SK-N-SH treated with all-trans-retinoic acid at 6 μM for 48 hours (cell line): ENCODE measurements at regions not wholly inside any gene's neighbourhood (a gene's known extent, or its start where the extent isn't known, plus 50 kb on each side); places are given as distances from the start of the nearest gene placed in this dataset.

ENCODE experiments used
- ARNTL ChIP-seq: fragments of 450-650 bp; formaldehyde crosslinking; IDR thresholded peaks from 2 replicates; pipeline ENCODE4 v1.5.0; 2020; ENCODE audit warnings: low read depth, mild to moderate bottlenecking, moderate library complexity, borderline replicate concordance
- PATZ1 ChIP-seq: fragments of 250-450 bp; sonication (Bioruptor Pico); IDR thresholded peaks from 2 replicates; pipeline ENCODE4 v1.8.0; 2020; ENCODE audit warnings: mild to moderate bottlenecking, moderate library complexity, borderline replicate concordance
- PPARA ChIP-seq: fragments of 250-450 bp; sonication (Bioruptor Pico); IDR thresholded peaks from 2 replicates; pipeline ENCODE4 v1.5.0; 2020; ENCODE audit warnings: mild to moderate bottlenecking, borderline replicate concordance
- ZFP30 ChIP-seq: fragments of 450-650 bp; formaldehyde crosslinking; IDR thresholded peaks from 2 replicates; pipeline ENCODE4 v1.5.0; 2022; ENCODE audit warnings: mild to moderate bottlenecking, moderate library complexity

- no peak for TF ChIP-seq PPARA
- TF ChIP-seq ZFP30 (CRISPR knock-in tag) = no peak
- no peak for TF ChIP-seq ARNTL
- no peak for TF ChIP-seq PATZ1
Measured at GRCh38 chr6:1479095-1479494, 89.7 kb downstream of the FOXF2 start.
